HT-29 (cell line): ENCODE measurements at regions not wholly inside any gene's neighbourhood (a gene's known extent, or its start where the extent isn't known, plus 50 kb on each side); places are given as distances from the start of the nearest gene placed in this dataset.

Experiments used
- DNase-seq: peaks from one replicate; pipeline ENCODE4 v3.0.0-alpha.2; 2015; ENCODE audit warnings: low spot score

GRCh38 chr14:22338381-22338780, 250.6 kb downstream of the DAD1 start:
- DNase-seq, result no peak

GRCh38 chr14:22337938-22338337, 251.1 kb downstream of the DAD1 start:
- DNase-seq, result no peak

GRCh38 chr14:22337521-22337920, 251.5 kb downstream of the DAD1 start:
- no peak for DNase-seq

- no peak for DNase-seq
Observed at GRCh38 chr14:22336031-22336430, 253.0 kb downstream of the DAD1 start.

- DNase-seq, result no peak
Observed at GRCh38 chr14:22334627-22335026, 254.4 kb downstream of the DAD1 start.

GRCh38 chr14:22334275-22334577, 254.8 kb downstream of the DAD1 start:
- no peak for DNase-seq

- DNase-seq, result peak; percentile 76
Observed at GRCh38 chr14:22333422-22334274, 255.4 kb downstream of the DAD1 start.

- DNase-seq, result no peak
Observed at GRCh38 chr14:22332686-22333421, 256.2 kb downstream of the DAD1 start.

GRCh38 chr14:22329371-22329770, 259.7 kb downstream of the DAD1 start:
- no peak for DNase-seq

GRCh38 chr14:22325676-22326400, 263.2 kb downstream of the DAD1 start:
- no peak for DNase-seq

GRCh38 chr14:22320362-22320750, 268.7 kb downstream of the DAD1 start:
- DNase-seq, result no peak

- DNase-seq, result peak; percentile 65
Observed at GRCh38 chr14:22319526-22320361, 269.3 kb downstream of the DAD1 start.

GRCh38 chr14:22318951-22319350, 270.1 kb downstream of the DAD1 start:
- DNase-seq, result no peak

GRCh38 chr14:22316473-22316872, 272.6 kb downstream of the DAD1 start:
- DNase-seq, result no peak

GRCh38 chr14:22315336-22315735, 273.7 kb downstream of the DAD1 start:
- no peak for DNase-seq

GRCh38 chr14:22314183-22314820, 274.7 kb downstream of the DAD1 start:
- DNase-seq, result peak; percentile 69

- DNase-seq, result no peak
Observed at GRCh38 chr14:22313172-22313801, 275.7 kb downstream of the DAD1 start.

GRCh38 chr14:22311636-22312035, 277.4 kb downstream of the DAD1 start:
- no peak for DNase-seq

- DNase-seq, result no peak
Observed at GRCh38 chr14:22305607-22306006, 283.4 kb downstream of the DAD1 start.

GRCh38 chr14:22304326-22304725, 284.7 kb downstream of the DAD1 start:
- no peak for DNase-seq
